Activated naive CD4-positive, alpha-beta T cell treated with anti-CD3 and anti-CD28 coated beads, Interleukin-2, amount 50 U/mL, for 72 hours (primary cell): ENCODE measurements at regions not wholly inside any gene's neighbourhood (a gene's known extent, or its start where the extent isn't known, plus 50 kb on each side); places are given as distances from the start of the nearest gene placed in this dataset.
A peak's percentile ranks its signal among the peaks of the same experiment; 100 is the strongest.

Source experiments
- ATAC-seq, 2 donors: fragments of 150-1000 bp; cut with Tn5 transposase; 2 replicates each; pipeline ENCODE4 v1.10.0; 2021; ENCODE audit warnings: mild to moderate bottlenecking in 2 of 2, moderate library complexity in 2 of 2
- DNase-seq, 2 donors: peaks; one replicate each; pipeline ENCODE4 v3.0.0; 2021 to 2022; ENCODE audit warnings: low spot score in 2 of 2
- H3K27ac Mint-ChIP-seq, 2 donors: one replicate each; pipeline ENCODE4 v1.8.0; 2022; ENCODE audit warnings: mild to moderate bottlenecking in 2 of 2, mixed read lengths in 2 of 2
- H3K36me3 Mint-ChIP-seq, 2 donors: one replicate each; pipeline ENCODE4 v1.8.0; 2022; ENCODE audit warnings: mixed read lengths in 2 of 2
- H3K9me3 Mint-ChIP-seq, 2 donors: one replicate each; pipeline ENCODE4 v1.8.0; 2022; ENCODE audit warnings: mixed read lengths in 2 of 2

- Mint-ChIP-seq H3K36me3 (no peaks in the 10 kb centered on the region), H3K27ac (no peak overlapping the region)
- no peak for ATAC-seq
Observed at GRCh38 chr2:13604951-13605661, 888.4 kb downstream of the TRIB2 start.

GRCh38 chr2:13607139-13607538, 890.4 kb downstream of the TRIB2 start:
- ATAC-seq (no peak), DNase-seq (no peak)
- H3K36me3 Mint-ChIP-seq: no peaks in the 10 kb centered on the region
- H3K27ac Mint-ChIP-seq: no peak overlapping the region
- peaks cover 9 to 10% of the 10 kb centered on the region in 2 donors for H3K9me3 Mint-ChIP-seq

More at GRCh38 chr2:13604951-13605661, 888.4 kb downstream of the TRIB2 start:
- H3K9me3 Mint-ChIP-seq: peaks cover 4 to 5% of the 10 kb centered on the region in 2 donors
- no peak for DNase-seq

GRCh38 chr2:13611939-13612338, 895.2 kb downstream of the TRIB2 start:
- no peak for DNase-seq
- H3K9me3 Mint-ChIP-seq: peaks cover 11 to 16% of the 10 kb centered on the region in 2 donors
- no peak for ATAC-seq
- H3K27ac Mint-ChIP-seq: no peak overlapping the region
- H3K36me3 Mint-ChIP-seq: no peaks in the 10 kb centered on the region

- Mint-ChIP-seq H3K36me3 (no peaks in the 10 kb centered on the region), H3K27ac (no peak overlapping the region), H3K9me3 (peaks cover 16 to 21% of the 10 kb centered on the region in 2 donors)
- ATAC-seq (no peak), DNase-seq (no peak)
Observed at GRCh38 chr2:13616059-13616458, 899.3 kb downstream of the TRIB2 start.

- DNase-seq (no peak), ATAC-seq (no peak)
- H3K27ac Mint-ChIP-seq: no peak overlapping the region
- no peaks in the 10 kb centered on the region for H3K36me3 Mint-ChIP-seq
- H3K9me3 Mint-ChIP-seq: peaks cover 17 to 23% of the 10 kb centered on the region in 2 donors
Observed at GRCh38 chr2:13616616-13617015, 899.9 kb downstream of the TRIB2 start.

- Mint-ChIP-seq H3K9me3 (peaks cover 19% of the 10 kb centered on the region in 2 donors), H3K27ac (no peak overlapping the region), H3K36me3 (no peaks in the 10 kb centered on the region)
- no peak for DNase-seq
- no peak for ATAC-seq
Observed at GRCh38 chr2:13628122-13628521, 911.4 kb downstream of the TRIB2 start.

GRCh38 chr2:13638181-13638580, 921.4 kb downstream of the TRIB2 start:
- DNase-seq (no peak), ATAC-seq (no peak)
- H3K9me3 Mint-ChIP-seq: peaks cover 3 to 16% of the 10 kb centered on the region in 2 donors
- peaks cover 0 to 4% of the 10 kb centered on the region in 2 donors for H3K36me3 Mint-ChIP-seq
- no peak overlapping the region for H3K27ac Mint-ChIP-seq

- H3K36me3 Mint-ChIP-seq: no peaks in the 10 kb centered on the region
- no peak overlapping the region for H3K27ac Mint-ChIP-seq
- H3K9me3 Mint-ChIP-seq: peaks cover 13 to 27% of the 10 kb centered on the region in 2 donors
- DNase-seq (no peak), ATAC-seq (no peak)
Observed at GRCh38 chr2:13649918-13650317, 933.2 kb downstream of the TRIB2 start.

GRCh38 chr2:13650586-13651180, 933.9 kb downstream of the TRIB2 start:
- DNase-seq (no peak), ATAC-seq (no peak)
- Mint-ChIP-seq H3K9me3 (peaks cover 12 to 27% of the 10 kb centered on the region in 2 donors), H3K36me3 (no peaks in the 10 kb centered on the region), H3K27ac (no peak overlapping the region)

- ATAC-seq (no peak), DNase-seq (no peak)
- Mint-ChIP-seq H3K36me3 (no peaks in the 10 kb centered on the region), H3K9me3 (peaks cover 12 to 24% of the 10 kb centered on the region in 2 donors), H3K27ac (peak overlapping the region in 1 of 2 donors; percentile 51)
Observed at GRCh38 chr2:13651684-13652131, 935.0 kb downstream of the TRIB2 start.

- Mint-ChIP-seq H3K27ac (no peak overlapping the region), H3K9me3 (peaks cover 12 to 24% of the 10 kb centered on the region in 2 donors), H3K36me3 (no peaks in the 10 kb centered on the region)
- DNase-seq (no peak), ATAC-seq (no peak)
Observed at GRCh38 chr2:13652531-13653313, 936.0 kb downstream of the TRIB2 start.

- ATAC-seq: no peak
- H3K36me3 Mint-ChIP-seq: no peaks in the 10 kb centered on the region
- no peak overlapping the region for H3K27ac Mint-ChIP-seq
- no peak for DNase-seq
- H3K9me3 Mint-ChIP-seq: peaks cover 15 to 30% of the 10 kb centered on the region in 2 donors
Observed at GRCh38 chr2:13654416-13654815, 937.7 kb downstream of the TRIB2 start.

GRCh38 chr2:13660231-13660630, 943.5 kb downstream of the TRIB2 start:
- Mint-ChIP-seq H3K9me3 (peaks cover 10 to 23% of the 10 kb centered on the region in 2 donors), H3K36me3 (peaks cover 0 to 5% of the 10 kb centered on the region in 2 donors), H3K27ac (no peak overlapping the region)
- no peak for ATAC-seq
- DNase-seq: no peak

- ATAC-seq (no peak), DNase-seq (no peak)
- Mint-ChIP-seq H3K36me3 (peaks cover 0 to 5% of the 10 kb centered on the region in 2 donors), H3K9me3 (peaks cover 10 to 28% of the 10 kb centered on the region in 2 donors), H3K27ac (no peak overlapping the region)
Observed at GRCh38 chr2:13662055-13662454, 945.3 kb downstream of the TRIB2 start.

GRCh38 chr2:13666582-13667414, 950.1 kb downstream of the TRIB2 start:
- DNase-seq (no peak), ATAC-seq (no peak)
- H3K9me3 Mint-ChIP-seq: peaks cover 11 to 24% of the 10 kb centered on the region in 2 donors
- no peak overlapping the region for H3K27ac Mint-ChIP-seq
- peaks cover 0 to 5% of the 10 kb centered on the region in 2 donors for H3K36me3 Mint-ChIP-seq

GRCh38 chr2:13667415-13667757, 950.6 kb downstream of the TRIB2 start:
- DNase-seq (no peak), ATAC-seq (no peak)
- Mint-ChIP-seq H3K36me3 (peaks cover 0 to 5% of the 10 kb centered on the region in 2 donors), H3K9me3 (peaks cover 11 to 28% of the 10 kb centered on the region in 2 donors), H3K27ac (no peak overlapping the region)
